ENCODE measurements at regions not wholly inside any gene's neighbourhood (a gene's known extent, or its start where the extent isn't known, plus 50 kb on each side); places are given as distances from the start of the nearest gene placed in this dataset.

GRCh38 chr1:215003686-215004085 is 78.9 kb upstream of the KCNK2 start:
- H3K4me1 Mint-ChIP-seq (ENCODE audit: low read depth) = no peaks in the 10 kb centered on the region
- TF ChIP-seq CTCF (IDR thresholded peaks at IDR 0.05) = no peak
- no peaks in the 10 kb centered on the region for H3K27me3 Mint-ChIP-seq (ENCODE audit: low read depth)
- no peak overlapping the region for H3K27ac Mint-ChIP-seq (ENCODE audit: unreplicated experiment)
- no peak overlapping the region for H3K4me3 Mint-ChIP-seq (ENCODE audit: unreplicated experiment)
- H3K9me3 Mint-ChIP-seq (ENCODE audit: low read depth) = peaks cover 3% of the 10 kb centered on the region
- DNase-seq (ENCODE audit: low spot score) = no peak
- no peaks in the 10 kb centered on the region for H3K36me3 Mint-ChIP-seq (ENCODE audit: low read depth)

- Mint-ChIP-seq H3K36me3 (ENCODE audit: low read depth) (no peaks in the 10 kb centered on the region), H3K27ac (ENCODE audit: unreplicated experiment) (no peak overlapping the region), H3K4me3 (ENCODE audit: unreplicated experiment) (no peak overlapping the region), H3K9me3 (ENCODE audit: low read depth) (peaks cover 3% of the 10 kb centered on the region), H3K4me1 (ENCODE audit: low read depth) (no peaks in the 10 kb centered on the region), H3K27me3 (ENCODE audit: low read depth) (no peaks in the 10 kb centered on the region)
- TF ChIP-seq CTCF (IDR thresholded peaks at IDR 0.05) = no peak
- no peak for DNase-seq (ENCODE audit: low spot score)
Observed at GRCh38 chr1:215004121-215004827, 78.3 kb upstream of the KCNK2 start.

GRCh38 chr1:215005078-215005477 is 77.5 kb upstream of the KCNK2 start:
- DNase-seq (ENCODE audit: low spot score) = no peak
- no peaks in the 10 kb centered on the region for H3K4me1 Mint-ChIP-seq (ENCODE audit: low read depth)
- H3K27me3 Mint-ChIP-seq (ENCODE audit: low read depth) = no peaks in the 10 kb centered on the region
- TF ChIP-seq CTCF (IDR thresholded peaks at IDR 0.05) = no peak
- H3K27ac Mint-ChIP-seq (ENCODE audit: unreplicated experiment) = no peak overlapping the region
- no peaks in the 10 kb centered on the region for H3K36me3 Mint-ChIP-seq (ENCODE audit: low read depth)
- H3K9me3 Mint-ChIP-seq (ENCODE audit: low read depth) = peaks cover 3% of the 10 kb centered on the region
- no peak overlapping the region for H3K4me3 Mint-ChIP-seq (ENCODE audit: unreplicated experiment)

- Mint-ChIP-seq H3K4me1 (ENCODE audit: low read depth) (no peaks in the 10 kb centered on the region), H3K4me3 (ENCODE audit: unreplicated experiment) (no peak overlapping the region), H3K36me3 (ENCODE audit: low read depth) (no peaks in the 10 kb centered on the region), H3K27ac (ENCODE audit: unreplicated experiment) (no peak overlapping the region), H3K9me3 (ENCODE audit: low read depth) (peaks cover 3% of the 10 kb centered on the region), H3K27me3 (ENCODE audit: low read depth) (peaks cover 1% of the 10 kb centered on the region)
- no peak for DNase-seq (ENCODE audit: low spot score)
- no peak for TF ChIP-seq CTCF (IDR thresholded peaks at IDR 0.05)
Observed at GRCh38 chr1:215005656-215006345, 76.7 kb upstream of the KCNK2 start.

- DNase-seq (ENCODE audit: low spot score) = no peak
- Mint-ChIP-seq H3K4me1 (ENCODE audit: low read depth) (no peaks in the 10 kb centered on the region), H3K27me3 (ENCODE audit: low read depth) (peaks cover 1% of the 10 kb centered on the region), H3K9me3 (ENCODE audit: low read depth) (no peaks in the 10 kb centered on the region), H3K36me3 (ENCODE audit: low read depth) (no peaks in the 10 kb centered on the region), H3K4me3 (ENCODE audit: unreplicated experiment) (no peak overlapping the region), H3K27ac (ENCODE audit: unreplicated experiment) (no peak overlapping the region)
- TF ChIP-seq CTCF (IDR thresholded peaks at IDR 0.05) = no peak
Observed at GRCh38 chr1:215007880-215008279, 74.7 kb upstream of the KCNK2 start.

All from chondrocyte (in vitro differentiated cells).